BLaER1 treated with 17β-estradiol and CSF1 and Interleukin-3, amounts not matched to agents 10 nM and 100 nM (cell line): ENCODE measurements at regions not wholly inside any gene's neighbourhood (a gene's known extent, or its start where the extent isn't known, plus 50 kb on each side); places are given as distances from the start of the nearest gene placed in this dataset.
"Not testable (repeated sequence)": the region's sequence is repeated elsewhere in the genome, so short reads cannot be mapped to it uniquely, and the experiment has no call there.

Experiments
- H3K27ac ChIP-seq, 11 experiments: shearing (Covaris generic); formaldehyde crosslinking; 2 replicates each; pipeline ENCODE4 v1.8.1; 2022
- H3K27me3 ChIP-seq, 11 experiments: shearing (Covaris generic); formaldehyde crosslinking; 2 replicates each; pipeline ENCODE4 v1.8.1; 2022
- H3K36me3 ChIP-seq, 11 experiments: shearing (Covaris generic); formaldehyde crosslinking; 2 replicates each; pipeline ENCODE4 v1.8.1; 2022
- H3K4me1 ChIP-seq, 10 experiments: shearing (Covaris generic); formaldehyde crosslinking; 2 replicates each; pipeline ENCODE4 v1.8.1; 2022
- H3K4me2 ChIP-seq, 11 experiments: shearing (Covaris generic); formaldehyde crosslinking; 2 replicates each; pipeline ENCODE4 v1.8.1; 2022
- H3K4me3 ChIP-seq, 10 experiments: shearing (Covaris generic); formaldehyde crosslinking; 2 replicates each; pipeline ENCODE4 v1.8.1; 2022
- H3K9ac ChIP-seq, 11 experiments: shearing (Covaris generic); formaldehyde crosslinking; 2 replicates each; pipeline ENCODE4 v1.8.1; 2022
- H3K9me3 ChIP-seq, 11 experiments: shearing (Covaris generic); formaldehyde crosslinking; replicated peaks in 1 of 11; 2 replicates each; pipeline ENCODE4 v1.8.1; 2022
- H4K20me1 ChIP-seq, 11 experiments: shearing (Covaris generic); formaldehyde crosslinking; 2 replicates each; pipeline ENCODE4 v1.8.1; 2022
- Cebpa-rat ChIP-seq, 11 experiments: shearing (Covaris generic); IDR thresholded peaks; 2 replicates each; pipeline ENCODE4 v1.8.1; 2022

DNA sequence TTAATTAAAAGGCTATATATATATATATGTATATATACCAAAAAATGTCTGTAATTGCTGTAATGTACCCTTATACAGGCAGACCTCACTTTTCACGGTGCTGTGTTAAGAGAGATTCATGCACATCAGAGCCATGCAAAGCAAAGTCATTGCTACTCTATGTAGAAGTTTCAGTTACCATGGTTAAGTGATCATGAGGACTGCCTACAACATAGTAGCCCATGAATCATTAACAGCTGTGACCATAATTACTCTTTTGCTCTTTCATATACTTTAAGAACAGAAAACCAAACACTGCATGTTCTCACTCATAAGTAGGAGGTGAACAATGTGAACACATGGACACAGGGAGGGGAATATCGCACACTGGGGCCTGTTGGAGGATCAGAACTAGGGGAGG, 225.3 kb upstream of the EPHA3 start:
- H3K36me3 ChIP-seq, result no peaks in the 10 kb centered on the region
- H3K4me3 ChIP-seq, result no peak overlapping the region
- no peak overlapping the region for H3K27ac ChIP-seq
- H3K4me1 ChIP-seq, result no peaks in the 10 kb centered on the region
- no peak overlapping the region for H3K9ac ChIP-seq
- TF ChIP-seq Cebpa-rat (IDR thresholded peaks at IDR 0.05), result no peak
- H4K20me1 ChIP-seq, result no peaks in the 10 kb centered on the region
- no peaks in the 10 kb centered on the region for H3K9me3 ChIP-seq
- no peaks in the 10 kb centered on the region for H3K27me3 ChIP-seq
- no peak overlapping the region for H3K4me2 ChIP-seq

- H3K9ac ChIP-seq, H3K36me3 ChIP-seq, H3K4me2 ChIP-seq, H4K20me1 ChIP-seq, H3K4me3 ChIP-seq, H3K27ac ChIP-seq, H3K4me1 ChIP-seq, H3K27me3 ChIP-seq: not testable (repeated sequence)
- peaks cover 8 to 20% (median 12%) of the 10 kb centered on the region in 11 experiments; a peak in 20 of 22 replicates for H3K9me3 ChIP-seq
These were observed 220.8 kb upstream of the EPHA3 start for GRCh38 chr3:88886624-88887023.

GRCh38 chr3:88896026-88896425, 211.4 kb upstream of the EPHA3 start:
- H3K36me3 ChIP-seq, result no peaks in the 10 kb centered on the region
- TF ChIP-seq Cebpa-rat (IDR thresholded peaks at IDR 0.05), result no peak
- no peaks in the 10 kb centered on the region for H4K20me1 ChIP-seq

GRCh38 chr3:88912294-88912877, 195.0 kb upstream of the EPHA3 start:
- TF ChIP-seq Cebpa-rat (IDR thresholded peaks at IDR 0.05), result no peak
- no peak overlapping the region for H3K4me2 ChIP-seq
- H3K9ac ChIP-seq, result no peak overlapping the region
- no peaks in the 10 kb centered on the region for H4K20me1 ChIP-seq
- H3K27me3 ChIP-seq, result no peaks in the 10 kb centered on the region
- H3K9me3 ChIP-seq, result no peaks in the 10 kb centered on the region
- H3K36me3 ChIP-seq, result no peaks in the 10 kb centered on the region
- H3K27ac ChIP-seq, result no peak overlapping the region
- H3K4me3 ChIP-seq, result no peak overlapping the region
- H3K4me1 ChIP-seq, result no peaks in the 10 kb centered on the region

More at GRCh38 chr3:88896026-88896425, 211.4 kb upstream of the EPHA3 start:
- Histone ChIP-seq H3K4me1 (peaks cover 0 to 11% (median 2%) of the 10 kb centered on the region in 10 experiments; a peak in 9 of 20 replicates), H3K4me2 (no peak overlapping the region), H3K27me3 (no peaks in the 10 kb centered on the region), H3K9me3 (no peaks in the 10 kb centered on the region), H3K27ac (no peak overlapping the region), H3K9ac (no peak overlapping the region), H3K4me3 (no peak overlapping the region)

DNA sequence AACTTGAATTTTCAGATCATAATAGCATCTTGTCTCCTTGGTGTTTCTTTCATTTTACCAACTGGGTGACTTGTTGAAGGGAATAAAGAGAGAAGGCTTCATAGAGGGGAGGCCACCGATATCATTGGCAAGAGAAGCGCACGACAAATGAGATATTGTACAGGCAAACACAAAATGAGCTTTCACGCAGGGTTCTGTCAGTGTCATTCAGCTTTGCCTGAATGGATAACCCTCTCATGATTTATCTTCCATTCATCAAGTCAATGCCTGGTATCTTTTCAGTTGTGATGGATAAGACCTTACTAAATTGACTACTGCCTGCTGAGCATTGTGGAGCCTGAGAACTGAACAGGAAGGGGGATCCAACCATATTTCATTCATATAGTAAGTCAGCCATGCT, 188.6 kb upstream of the EPHA3 start:
- no peaks in the 10 kb centered on the region for H4K20me1 ChIP-seq
- no peaks in the 10 kb centered on the region for H3K27me3 ChIP-seq
- H3K9me3 ChIP-seq, result no peaks in the 10 kb centered on the region
- no peak overlapping the region for H3K4me3 ChIP-seq
- H3K27ac ChIP-seq, result no peak overlapping the region
- no peak for TF ChIP-seq Cebpa-rat (IDR thresholded peaks at IDR 0.05)
- H3K4me2 ChIP-seq, result no peak overlapping the region
- no peaks in the 10 kb centered on the region for H3K36me3 ChIP-seq
- no peak overlapping the region for H3K9ac ChIP-seq
- H3K4me1 ChIP-seq, result no peaks in the 10 kb centered on the region

GRCh38 chr3:88921986-88922385, 185.4 kb upstream of the EPHA3 start:
- TF ChIP-seq Cebpa-rat (IDR thresholded peaks at IDR 0.05), result no peak
- no peak overlapping the region for H3K4me2 ChIP-seq

DNA sequence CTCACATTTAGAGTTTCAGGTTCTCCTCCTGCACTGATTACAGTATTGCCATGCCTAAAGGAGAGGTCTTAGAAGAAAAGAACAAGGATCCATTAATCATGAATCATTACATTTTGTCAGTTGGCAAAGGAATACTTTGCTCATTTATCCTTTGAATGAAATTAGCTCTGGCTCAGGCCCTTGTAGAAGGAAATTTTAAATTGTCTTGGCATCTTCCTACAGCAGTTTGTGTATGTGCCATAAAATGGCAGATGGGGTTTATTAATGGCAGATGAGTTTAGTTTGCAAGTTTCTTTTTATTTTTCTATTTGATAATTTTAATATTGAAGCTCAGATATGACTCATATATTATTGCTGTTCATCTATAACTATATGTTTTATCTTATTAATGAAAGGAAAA, 181.2 kb upstream of the EPHA3 start:
- TF ChIP-seq Cebpa-rat (IDR thresholded peaks at IDR 0.05), result no peak
- H3K27ac ChIP-seq, result no peak overlapping the region
- H4K20me1 ChIP-seq, result no peaks in the 10 kb centered on the region
- no peaks in the 10 kb centered on the region for H3K4me1 ChIP-seq
- H3K36me3 ChIP-seq, result no peaks in the 10 kb centered on the region
- no peaks in the 10 kb centered on the region for H3K9me3 ChIP-seq
- H3K4me2 ChIP-seq, result no peak overlapping the region
- no peak overlapping the region for H3K4me3 ChIP-seq
- H3K9ac ChIP-seq, result no peak overlapping the region
- no peaks in the 10 kb centered on the region for H3K27me3 ChIP-seq

More at GRCh38 chr3:88921986-88922385, 185.4 kb upstream of the EPHA3 start:
- H3K9me3 ChIP-seq, result no peaks in the 10 kb centered on the region
- no peaks in the 10 kb centered on the region for H3K27me3 ChIP-seq
- no peak overlapping the region for H3K27ac ChIP-seq
- no peak overlapping the region for H3K4me3 ChIP-seq
- H3K36me3 ChIP-seq, result no peaks in the 10 kb centered on the region
- H3K4me1 ChIP-seq, result no peaks in the 10 kb centered on the region
- H3K9ac ChIP-seq, result no peak overlapping the region
- no peaks in the 10 kb centered on the region for H4K20me1 ChIP-seq

GRCh38 chr3:88930611-88931010, 176.8 kb upstream of the EPHA3 start:
- no peak overlapping the region for H3K4me2 ChIP-seq
- H3K27ac ChIP-seq, result no peak overlapping the region
- no peak for TF ChIP-seq Cebpa-rat (IDR thresholded peaks at IDR 0.05)
- no peak overlapping the region for H3K9ac ChIP-seq
- no peaks in the 10 kb centered on the region for H3K27me3 ChIP-seq
- H3K4me3 ChIP-seq, result no peak overlapping the region
- H3K36me3 ChIP-seq, result no peaks in the 10 kb centered on the region
- H3K9me3 ChIP-seq, result no peaks in the 10 kb centered on the region
- H4K20me1 ChIP-seq, result no peaks in the 10 kb centered on the region
- no peaks in the 10 kb centered on the region for H3K4me1 ChIP-seq

- Histone ChIP-seq H3K9ac (no peak overlapping the region), H3K9me3 (no peaks in the 10 kb centered on the region), H3K4me1 (no peaks in the 10 kb centered on the region), H3K4me3 (no peak overlapping the region), H3K36me3 (no peaks in the 10 kb centered on the region), H3K27ac (no peak overlapping the region), H3K27me3 (no peaks in the 10 kb centered on the region), H3K4me2 (no peak overlapping the region), H4K20me1 (no peaks in the 10 kb centered on the region)
- no peak for TF ChIP-seq Cebpa-rat (IDR thresholded peaks at IDR 0.05)
These were observed 170.6 kb upstream of the EPHA3 start for GRCh38 chr3:88936831-88937230.

- Histone ChIP-seq H3K4me3 (no peak overlapping the region), H3K36me3 (no peaks in the 10 kb centered on the region), H3K27ac (no peak overlapping the region), H3K27me3 (no peaks in the 10 kb centered on the region), H3K9ac (no peak overlapping the region), H3K4me2 (no peak overlapping the region), H3K9me3 (no peaks in the 10 kb centered on the region), H4K20me1 (no peaks in the 10 kb centered on the region), H3K4me1 (no peaks in the 10 kb centered on the region)
- no peak for TF ChIP-seq Cebpa-rat (IDR thresholded peaks at IDR 0.05)
These were observed 167.1 kb upstream of the EPHA3 start for GRCh38 chr3:88940296-88940695.
